K562 (cell line): ENCODE measurements at regions not wholly inside any gene's neighbourhood (a gene's known extent, or its start where the extent isn't known, plus 50 kb on each side); places are given as distances from the start of the nearest gene placed in this dataset.

ENCODE experiments used
- ATAC-seq: fragments of 200-7000 bp; cut with Tn5 transposase; 3 replicates; pipeline ENCODE4 v1.9.1; 2020; ENCODE audit warnings: moderate library complexity
- BruUV-seq: library from RNA; stranded (reverse); fragments of 400-500 nt; replicated peaks from 2 replicates; lab custom pipeline; 2021; lab: Mats Ljungman, UMichigan
- CTCF ChIA-PET: fragments of 300-600 bp; formaldehyde crosslinking; extraction: SDS; loops from one replicate; lab custom pipeline; 2021; ENCODE audit warnings: low intra/inter-chr PET ratio; lab: Yijun Ruan, JAX
- POLR2A ChIA-PET: fragments of 300-600, 350-650 bp; sonication (Branson Sonifier 250); formaldehyde crosslinking; extraction: SDS; loops from one replicate; lab custom pipeline; 2021; ENCODE audit warnings: antibody characterized with exemption, inconsistent platforms; lab: Yijun Ruan, JAX
- DNase-seq, 4 experiments: peaks; one replicate each; pipeline versions ENCODE4 v3.0.0 to v3.0.0-alpha.2; 2011 to 2018; ENCODE audit warnings: low spot score in 3 of 4, mixed read lengths in 3 of 4; ENCODE audit errors: extremely low read depth in 1 of 4
- FAIRE-seq: peaks from 2 replicates; lab custom pipeline; 2011; peaks lifted over from hg19 to GRCh38; lab: Jason Lieb, UNC
- H2AFZ ChIP-seq: 2 replicates; pipeline ENCODE4 v1.6.0; 2011; ENCODE audit warnings: low read depth, low read length, control low read depth, inconsistent platforms
- H3K27ac ChIP-seq: fragments of 200-600 bp; 3 replicates; pipeline ENCODE4 v1.8.0; 2011; ENCODE audit warnings: low read depth, mild to moderate bottlenecking, control low read depth, inconsistent platforms, low read length, moderate library complexity, mixed read lengths; ENCODE audit errors: extremely low read depth
- H3K27me3 ChIP-seq, 2 experiments: fragments of 300-600 bp in 1 of 2; 2 replicates in 1 of 2; 3 replicates in 1 of 2; pipeline versions ENCODE4 v1.6.0 to v1.8.0; 2011; ENCODE audit warnings: inconsistent platforms in 2 of 2, low read length in 2 of 2, mild to moderate bottlenecking in 1 of 2, mixed read lengths in 1 of 2, moderate library complexity in 1 of 2; ENCODE audit not compliant: control insufficient read depth in 2 of 2, insufficient read depth in 2 of 2
- H3K36me3 ChIP-seq: fragments of 300-600 bp; 3 replicates; pipeline ENCODE4 v1.8.0; 2011; ENCODE audit warnings: mild to moderate bottlenecking, low read length, inconsistent platforms; ENCODE audit not compliant: control insufficient read depth, insufficient read depth
- H3K4me1 ChIP-seq, 2 experiments: fragments of 200-600 bp in 1 of 2; replicated peaks in 1 of 2; 2 replicates in 1 of 2; 3 replicates in 1 of 2; pipeline versions ENCODE4 v1.5.1 to v1.8.0; 2011; ENCODE audit warnings: inconsistent platforms in 2 of 2, low read length in 2 of 2, mild to moderate bottlenecking in 1 of 2, mixed read lengths in 1 of 2, moderate library complexity in 1 of 2; ENCODE audit not compliant: control insufficient read depth in 2 of 2, insufficient read depth in 2 of 2
- H3K4me2 ChIP-seq: 2 replicates; pipeline ENCODE4 v1.6.1; 2011; ENCODE audit warnings: low read length, control low read depth, inconsistent platforms, mixed read lengths; ENCODE audit not compliant: insufficient read depth
- H3K4me3 ChIP-seq: fragments of 200-600 bp; sonication (generic), shearing (Covaris generic); 2 replicates; pipeline ENCODE4 v1.5.1; 2016; ENCODE audit warnings: control low read depth, inconsistent platforms
- H3K79me2 ChIP-seq: fragments of 200-600 bp; 3 replicates; pipeline ENCODE4 v1.8.0; 2011; ENCODE audit warnings: low read length, inconsistent platforms; ENCODE audit not compliant: control insufficient read depth, insufficient read depth
- H3K9ac ChIP-seq, 2 experiments: 2 replicates each; pipeline versions ENCODE4 v1.6.0 to v1.6.1; 2011; ENCODE audit warnings: low read depth in 2 of 2, low read length in 2 of 2, control low read depth in 1 of 2, inconsistent platforms in 1 of 2, mild to moderate bottlenecking in 1 of 2, mixed read lengths in 1 of 2; ENCODE audit not compliant: insufficient read depth in 1 of 2
- H3K9me1 ChIP-seq: one replicate; pipeline ENCODE4 v1.6.0; 2011; ENCODE audit warnings: inconsistent platforms, mild to moderate bottlenecking, low read length, moderate library complexity; ENCODE audit not compliant: control insufficient read depth, insufficient read depth
- H3K9me3 ChIP-seq: replicated peaks from 2 replicates; pipeline ENCODE4 v1.5.1; 2011; ENCODE audit warnings: low read depth, low read length, inconsistent platforms; ENCODE audit not compliant: control insufficient read depth, insufficient read depth
- H4K20me1 ChIP-seq: replicated peaks from 2 replicates; pipeline ENCODE4 v1.6.1; 2011; ENCODE audit warnings: low read length, inconsistent platforms, mixed read lengths; ENCODE audit not compliant: control insufficient read depth, insufficient read depth
- DPF2 ChIP-seq: fragments of 450-650 bp; IDR thresholded peaks from 2 replicates; pipeline ENCODE4 v1.6.1; 2016
- ETS2 ChIP-seq: IDR thresholded peaks from 2 replicates; pipeline ENCODE4 v1.6.1; 2016; ENCODE audit warnings: borderline replicate concordance, missing genetic modification characterization, mild to moderate bottlenecking, moderate library complexity, missing compliant biosample characterization; ENCODE audit not compliant: poor library complexity, severe bottlenecking
- FUS ChIP-seq: fragments of 200-400 bp; formaldehyde crosslinking; optimal IDR thresholded peaks from 2 replicates; pipeline ENCODE3; 2017; ENCODE audit warnings: low read depth, low read length
- HDAC8 ChIP-seq: fragments of 450-650 bp; IDR thresholded peaks from 2 replicates; pipeline ENCODE4 v1.6.1; 2016; ENCODE audit warnings: mild to moderate bottlenecking, missing genetic modification characterization, moderate library complexity, missing compliant biosample characterization
- HIVEP1 ChIP-seq: fragments of 250-450 bp; sonication (Bioruptor Pico); IDR thresholded peaks from 2 replicates; pipeline ENCODE4 v1.4.0; 2020; ENCODE audit warnings: mild to moderate bottlenecking
- PATZ1 ChIP-seq: fragments of 250-450 bp; sonication (Bioruptor Pico); IDR thresholded peaks from 2 replicates; pipeline ENCODE4 v1.5.0; 2020; ENCODE audit warnings: mild to moderate bottlenecking, borderline replicate concordance
- POLR2B ChIP-seq: fragments of 450-650 bp; IDR thresholded peaks from 2 replicates; pipeline ENCODE4 v1.6.1; 2018; ENCODE audit warnings: low read depth; ENCODE audit not compliant: partially characterized antibody
- PRPF4 ChIP-seq: fragments of 200-400 bp; formaldehyde crosslinking; IDR thresholded peaks from one replicate; pipeline ENCODE4 v1.6.1; 2017; ENCODE audit warnings: low read length, low read depth, mild to moderate bottlenecking; ENCODE audit not compliant: insufficient read depth, poor library complexity, severe bottlenecking
- RBM14 ChIP-seq: fragments of 200-400 bp; formaldehyde crosslinking; IDR thresholded peaks from 2 replicates; pipeline ENCODE4 v1.6.1; 2018; ENCODE audit warnings: low read depth, mild to moderate bottlenecking, low read length, moderate library complexity, borderline replicate concordance; ENCODE audit not compliant: insufficient read depth
- RHOXF2B ChIP-seq: fragments of 250-450 bp; sonication (Bioruptor Pico); conservative IDR thresholded peaks from 2 replicates; pipeline ENCODE4 v1.5.1; 2021
- SPI1 ChIP-seq: IDR thresholded peaks from 2 replicates; pipeline ENCODE4 v1.6.1; 2011; ENCODE audit warnings: low read depth, low read length, control low read depth, borderline replicate concordance
- TAF15 ChIP-seq: fragments of 200-400 bp; formaldehyde crosslinking; IDR thresholded peaks from 2 replicates; pipeline ENCODE4 v1.6.1; 2017; ENCODE audit warnings: mild to moderate bottlenecking, low read depth, low read length, moderate library complexity
- THRAP3 ChIP-seq: fragments of 450-650 bp; IDR thresholded peaks from 2 replicates; pipeline ENCODE4 v1.6.1; 2016; ENCODE audit warnings: mild to moderate bottlenecking, inconsistent platforms, borderline replicate concordance
- ZNF174 ChIP-seq: fragments of 250-450 bp; sonication (Bioruptor Pico); IDR thresholded peaks from 2 replicates; pipeline ENCODE4 v1.4.0; 2020; ENCODE audit warnings: mild to moderate bottlenecking
- ZNF175 ChIP-seq: fragments of 200-800 bp; sonication (Bioruptor generic); IDR thresholded peaks from 2 replicates; pipeline ENCODE4 v1.6.1; 2016; ENCODE audit warnings: low read depth, mild to moderate bottlenecking, missing genetic modification characterization, missing compliant biosample characterization
- ZNF217 ChIP-seq: sonication (generic); formaldehyde crosslinking; IDR thresholded peaks from 2 replicates; pipeline ENCODE4 v1.8.0; 2022; ENCODE audit warnings: mild to moderate bottlenecking, missing genetic modification reagents
- in situ Hi-C: fragments of 300-500 bp; cut with MboI; formaldehyde crosslinking; loops from 4 replicates; pipeline ENCODE4 v1.15.0; 2018; ENCODE audit warnings: inconsistent platforms, mixed read lengths
- intact Hi-C: fragments of 100-400 bp; cut with micrococcal nuclease; formaldehyde crosslinking; loops from 2 replicates; pipeline ENCODE4 v1.14.2; 2022
- TF ChIP-seq, protein P1 (sequence below): fragments of 450-650 bp; formaldehyde crosslinking; IDR thresholded peaks from 2 replicates; pipeline ENCODE4 v1.4.0; 2020; ENCODE audit warnings: mild to moderate bottlenecking, moderate library complexity
- TF ChIP-seq, protein P2 (sequence below): sonication (generic); formaldehyde crosslinking; IDR thresholded peaks from 2 replicates; pipeline ENCODE4 v1.5.0; 2020; ENCODE audit warnings: missing genetic modification reagents
- TF ChIP-seq, protein P3 (sequence below): fragments of 450-650 bp; formaldehyde crosslinking; IDR thresholded peaks from 2 replicates; pipeline ENCODE4 v1.4.0; 2022; ENCODE audit warnings: mild to moderate bottlenecking, moderate library complexity

- TF ChIP-seq PRPF4 = no peak
- no peak for TF ChIP-seq THRAP3
- TF ChIP-seq FUS = no peak
- no peak for TF ChIP-seq RBM14
- no peak for TF ChIP-seq PATZ1 (CRISPR knock-in tag)
These were observed 803.3 kb downstream of the DIPK2A start (continued) for GRCh38 chr3:144774897-144775296.

DNA sequence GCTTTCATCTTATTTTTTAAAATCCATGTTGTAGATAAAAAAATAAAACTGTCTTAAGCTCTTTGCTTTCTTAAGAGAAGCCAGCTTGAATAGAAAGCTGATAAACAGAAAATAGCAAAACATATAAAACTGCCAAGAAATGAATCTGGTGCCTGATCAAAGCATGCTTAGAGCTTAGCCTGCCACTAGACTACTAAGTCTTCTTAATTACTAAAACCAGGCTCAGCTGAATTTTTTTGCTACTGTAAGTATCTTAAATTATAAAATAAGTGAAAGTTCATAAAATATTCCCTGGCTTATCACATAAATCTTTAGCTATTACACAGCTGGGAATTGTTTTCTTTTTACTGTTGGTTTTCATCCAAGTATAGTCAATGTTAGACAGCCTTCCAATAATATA lies 803.9 kb downstream of the DIPK2A start:
- Histone ChIP-seq H3K36me3 (no peaks in the 10 kb centered on the region), H3K9me3 (no peaks in the 10 kb centered on the region), H3K27ac (no peak overlapping the region), H3K4me2 (no peak overlapping the region), H3K4me1 (no peaks in the 10 kb centered on the region), H3K27me3 (no peaks in the 10 kb centered on the region), H3K9ac (no peak overlapping the region), H3K4me3 (no peak overlapping the region), H3K79me2 (no peaks in the 10 kb centered on the region), H4K20me1 (no peaks in the 10 kb centered on the region), H2AFZ (no peak overlapping the region), H3K9me1 (no peaks in the 10 kb centered on the region)
- ChIA-PET POLR2A (no interaction called here), CTCF (no interaction called here)
- in situ Hi-C loops = no loop called here
- DNase-seq (no peak), ATAC-seq (no peak), FAIRE-seq (no peak)
- no TSS peak for BruUV-seq
- intact Hi-C loops = no loop called here
- TF ChIP-seq TAF15 (no peak), HIVEP1 (no peak), SPI1 (no peak), ZNF217 (CRISPR knock-in tag) (no peak), DPF2 (no peak), ZNF174 (CRISPR knock-in tag) (no peak), HDAC8 (tag) (no peak), ETS2 (tag) (no peak), POLR2B (no peak), RHOXF2B (CRISPR knock-in tag) (no peak), ZNF175 (CRISPR knock-in tag) (no peak)
- TF ChIP-seq, protein P1, sequence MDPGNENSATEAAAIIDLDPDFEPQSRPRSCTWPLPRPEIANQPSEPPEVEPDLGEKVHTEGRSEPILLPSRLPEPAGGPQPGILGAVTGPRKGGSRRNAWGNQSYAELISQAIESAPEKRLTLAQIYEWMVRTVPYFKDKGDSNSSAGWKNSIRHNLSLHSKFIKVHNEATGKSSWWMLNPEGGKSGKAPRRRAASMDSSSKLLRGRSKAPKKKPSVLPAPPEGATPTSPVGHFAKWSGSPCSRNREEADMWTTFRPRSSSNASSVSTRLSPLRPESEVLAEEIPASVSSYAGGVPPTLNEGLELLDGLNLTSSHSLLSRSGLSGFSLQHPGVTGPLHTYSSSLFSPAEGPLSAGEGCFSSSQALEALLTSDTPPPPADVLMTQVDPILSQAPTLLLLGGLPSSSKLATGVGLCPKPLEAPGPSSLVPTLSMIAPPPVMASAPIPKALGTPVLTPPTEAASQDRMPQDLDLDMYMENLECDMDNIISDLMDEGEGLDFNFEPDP (CRISPR knock-in tag) = no peak
- TF ChIP-seq, protein P2, sequence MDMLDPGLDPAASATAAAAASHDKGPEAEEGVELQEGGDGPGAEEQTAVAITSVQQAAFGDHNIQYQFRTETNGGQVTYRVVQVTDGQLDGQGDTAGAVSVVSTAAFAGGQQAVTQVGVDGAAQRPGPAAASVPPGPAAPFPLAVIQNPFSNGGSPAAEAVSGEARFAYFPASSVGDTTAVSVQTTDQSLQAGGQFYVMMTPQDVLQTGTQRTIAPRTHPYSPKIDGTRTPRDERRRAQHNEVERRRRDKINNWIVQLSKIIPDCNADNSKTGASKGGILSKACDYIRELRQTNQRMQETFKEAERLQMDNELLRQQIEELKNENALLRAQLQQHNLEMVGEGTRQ (CRISPR knock-in tag) = no peak
- TF ChIP-seq, protein P3, sequence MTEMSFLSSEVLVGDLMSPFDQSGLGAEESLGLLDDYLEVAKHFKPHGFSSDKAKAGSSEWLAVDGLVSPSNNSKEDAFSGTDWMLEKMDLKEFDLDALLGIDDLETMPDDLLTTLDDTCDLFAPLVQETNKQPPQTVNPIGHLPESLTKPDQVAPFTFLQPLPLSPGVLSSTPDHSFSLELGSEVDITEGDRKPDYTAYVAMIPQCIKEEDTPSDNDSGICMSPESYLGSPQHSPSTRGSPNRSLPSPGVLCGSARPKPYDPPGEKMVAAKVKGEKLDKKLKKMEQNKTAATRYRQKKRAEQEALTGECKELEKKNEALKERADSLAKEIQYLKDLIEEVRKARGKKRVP (CRISPR knock-in tag) = no peak
